GM12864 (cell line): ENCODE measurements at regions not wholly inside any gene's neighbourhood (a gene's known extent, or its start where the extent isn't known, plus 50 kb on each side); places are given as distances from the start of the nearest gene placed in this dataset.
"Not testable (repeated sequence)": the region's sequence is repeated elsewhere in the genome, so short reads cannot be mapped to it uniquely, and the experiment has no call there.

Experiments used
- DNase-seq: peaks from one replicate; pipeline ENCODE4 v3.0.0-alpha.2; 2011; ENCODE audit warnings: low read depth
- H3K4me3 ChIP-seq: 2 replicates; pipeline ENCODE4 v1.5.1; 2011; ENCODE audit warnings: mild to moderate bottlenecking, low read depth, low read length, control low read depth
- CTCF ChIP-seq: IDR thresholded peaks from 2 replicates; pipeline ENCODE4 v1.5.1; 2011; ENCODE audit warnings: low read depth, mild to moderate bottlenecking, moderate library complexity, low read length, control low read depth, inconsistent platforms; ENCODE audit errors: missing control alignments

DNA sequence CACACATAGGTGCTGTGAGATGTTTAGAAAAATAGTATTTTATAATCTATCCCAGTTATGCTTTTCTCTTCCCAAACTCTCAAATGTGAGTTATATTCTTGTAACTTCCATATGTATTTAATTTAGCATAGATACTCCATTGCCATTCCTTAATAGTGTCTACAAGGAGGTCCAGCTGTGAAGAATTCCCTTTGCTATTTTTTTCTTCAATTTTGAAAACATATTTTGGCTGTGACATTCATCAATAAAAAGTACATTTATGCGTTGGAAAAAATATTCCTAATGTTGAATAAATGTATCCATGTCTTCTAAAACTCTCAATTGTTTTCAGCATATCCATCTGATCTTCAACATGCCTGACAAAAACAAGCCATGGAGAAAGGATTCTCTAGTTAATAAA lies 1402.0 kb upstream of the SEL1L start:
- H3K4me3 ChIP-seq, result no peak overlapping the region
- no peak for DNase-seq
- TF ChIP-seq CTCF, result no peak

DNA sequence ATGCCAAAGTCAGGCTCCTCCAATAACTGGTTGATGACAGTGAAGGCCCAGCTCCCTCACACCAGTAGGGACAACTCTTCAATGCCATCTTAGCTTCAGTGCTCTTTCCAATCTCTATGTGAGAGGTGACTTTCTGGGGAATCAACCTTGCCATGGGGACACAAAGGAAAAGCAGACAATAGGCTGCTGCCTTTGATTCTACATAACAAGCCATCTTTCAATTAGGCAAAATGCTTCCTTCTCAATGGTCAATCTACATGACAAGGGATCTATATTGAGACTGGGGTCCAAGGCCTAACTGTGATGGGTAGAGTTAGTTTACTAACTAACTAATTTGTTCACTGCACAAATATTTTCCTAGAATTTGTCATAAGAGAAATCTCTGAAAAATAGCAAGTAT lies 1417.5 kb upstream of the SEL1L start:
- TF ChIP-seq CTCF, result no peak
- no peak overlapping the region for H3K4me3 ChIP-seq
- no peak for DNase-seq

- DNase-seq, result no peak
- no peak overlapping the region for H3K4me3 ChIP-seq
- TF ChIP-seq CTCF, result no peak
These were observed 1430.1 kb upstream of the SEL1L start for GRCh38 chr14:82963756-82964155.

DNA sequence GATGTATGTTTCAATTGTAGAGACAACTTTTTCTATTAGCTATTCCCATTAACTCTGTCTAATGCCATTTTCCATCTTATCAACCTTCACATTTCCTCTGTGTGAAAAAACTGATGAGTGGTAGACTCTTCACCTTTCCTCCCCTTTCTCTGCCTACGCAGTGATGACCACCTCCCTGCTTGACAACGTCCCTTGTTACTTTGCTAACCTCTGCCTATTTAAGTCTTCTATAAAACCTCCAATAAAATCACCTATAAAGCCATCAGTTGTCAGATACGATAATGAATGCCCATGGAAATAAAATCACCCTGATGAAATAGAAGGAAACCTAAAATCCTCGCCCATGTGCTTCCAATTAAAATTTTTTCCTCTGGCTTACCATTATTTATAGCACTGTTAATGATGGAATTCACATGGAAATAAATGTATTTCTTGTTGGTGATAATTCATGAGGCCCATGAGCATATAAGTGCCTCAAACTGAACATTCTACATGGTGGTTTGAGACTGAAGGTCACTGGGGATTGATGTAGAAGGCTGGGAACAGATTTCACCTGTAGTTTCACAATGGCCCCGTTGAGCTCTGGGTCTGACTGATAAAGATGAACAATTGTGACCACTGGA lies 1454.0 kb upstream of the SEL1L start:
- no peak for DNase-seq
- TF ChIP-seq CTCF, result no peak
- H3K4me3 ChIP-seq, result no peak overlapping the region

- not testable (repeated sequence) for DNase-seq, H3K4me3 ChIP-seq
These were observed 1460.9 kb upstream of the SEL1L start for GRCh38 chr14:82994547-82994946.

DNA sequence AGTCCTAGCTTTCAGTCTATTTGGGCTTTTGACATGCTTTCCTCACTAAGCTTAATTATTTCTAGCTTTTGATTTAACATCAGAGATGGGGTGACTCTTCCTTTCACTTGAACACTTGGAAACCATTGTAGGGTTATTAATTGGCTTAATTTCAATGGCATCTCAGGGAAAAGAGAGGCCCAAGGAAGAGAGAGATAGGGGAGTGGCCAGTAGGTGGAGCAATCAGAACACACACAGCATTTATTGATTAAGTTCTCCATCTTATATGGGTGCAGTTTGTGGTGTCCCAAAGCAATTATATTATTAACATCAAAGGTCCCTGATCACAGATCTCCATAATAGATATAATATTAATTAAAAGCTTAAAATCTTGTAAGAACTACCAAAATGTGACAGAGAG lies 1466.1 kb upstream of the SEL1L start:
- no peak for DNase-seq
- TF ChIP-seq CTCF, result no peak
- H3K4me3 ChIP-seq, result no peak overlapping the region

GRCh38 chr14:83004456-83005006 lies 1470.9 kb upstream of the SEL1L start:
- no peak for TF ChIP-seq CTCF
- no peak for DNase-seq
- no peak overlapping the region for H3K4me3 ChIP-seq
